Chondrocyte (in vitro differentiated cells): ENCODE measurements at regions not wholly inside any gene's neighbourhood (a gene's known extent, or its start where the extent isn't known, plus 50 kb on each side); places are given as distances from the start of the nearest gene placed in this dataset.

Source experiments
- DNase-seq: peaks from one replicate; pipeline ENCODE4 v3.0.0; 2021; ENCODE audit warnings: mixed read lengths, low spot score
- H3K27ac Mint-ChIP-seq: one replicate; pipeline ENCODE4 v1.8.0; 2021; ENCODE audit warnings: mild to moderate bottlenecking, moderate library complexity, mixed read lengths; ENCODE audit not compliant: unreplicated experiment
- H3K27me3 Mint-ChIP-seq: 2 replicates; pipeline ENCODE4 v1.8.0; 2021; ENCODE audit warnings: low read depth, mixed read lengths
- H3K36me3 Mint-ChIP-seq: 2 replicates; pipeline ENCODE4 v1.8.0; 2021; ENCODE audit warnings: low read depth, mixed read lengths
- H3K4me1 Mint-ChIP-seq: 2 replicates; pipeline ENCODE4 v1.8.0; 2021; ENCODE audit warnings: low read depth, mild to moderate bottlenecking, mixed read lengths
- H3K4me3 Mint-ChIP-seq: one replicate; pipeline ENCODE4 v1.8.0; 2021; ENCODE audit warnings: mild to moderate bottlenecking, moderate library complexity, mixed read lengths; ENCODE audit not compliant: unreplicated experiment
- H3K9me3 Mint-ChIP-seq: 2 replicates; pipeline ENCODE4 v1.8.0; 2021; ENCODE audit warnings: low read depth, mixed read lengths
- TF ChIP-seq, protein P1 (sequence below): fragments of 200-600 bp; sonication (generic); IDR thresholded peaks from 2 replicates; pipeline ENCODE4 v1.5.0; 2021; ENCODE audit warnings: antibody characterized with exemption, mild to moderate bottlenecking, moderate library complexity

DNA sequence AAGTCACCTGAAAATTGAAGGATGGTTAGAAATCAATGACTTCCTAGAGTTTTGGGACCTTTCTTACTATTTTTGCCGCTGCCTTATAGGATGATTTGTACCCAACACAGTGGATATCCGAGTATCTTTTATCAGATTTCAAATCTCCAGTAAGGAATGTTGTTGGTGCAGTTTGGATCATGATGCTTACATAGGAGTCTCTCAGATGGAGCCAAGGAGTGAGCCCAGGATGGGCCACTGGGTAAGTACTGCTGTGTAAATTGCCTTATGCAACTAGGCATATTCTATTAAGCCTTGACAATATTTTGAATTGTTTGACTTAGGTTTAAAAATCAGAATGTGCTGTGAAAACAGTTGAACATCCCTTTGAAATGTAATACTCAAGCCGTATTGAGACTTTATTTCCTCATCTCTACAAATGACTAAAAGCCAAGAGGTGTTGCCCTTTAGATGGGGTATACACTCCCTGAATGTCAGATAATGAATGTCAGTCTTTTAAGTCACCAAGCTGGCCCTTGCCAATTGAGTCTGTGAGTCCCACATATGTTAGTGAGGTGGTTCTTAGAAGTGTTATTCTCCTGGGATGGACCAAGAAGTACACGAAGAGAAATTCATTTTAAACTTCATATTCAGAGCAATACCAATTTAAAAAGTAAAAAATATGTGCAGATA, 271.8 kb upstream of the CTNND2 start:
- TF ChIP-seq, protein P1, sequence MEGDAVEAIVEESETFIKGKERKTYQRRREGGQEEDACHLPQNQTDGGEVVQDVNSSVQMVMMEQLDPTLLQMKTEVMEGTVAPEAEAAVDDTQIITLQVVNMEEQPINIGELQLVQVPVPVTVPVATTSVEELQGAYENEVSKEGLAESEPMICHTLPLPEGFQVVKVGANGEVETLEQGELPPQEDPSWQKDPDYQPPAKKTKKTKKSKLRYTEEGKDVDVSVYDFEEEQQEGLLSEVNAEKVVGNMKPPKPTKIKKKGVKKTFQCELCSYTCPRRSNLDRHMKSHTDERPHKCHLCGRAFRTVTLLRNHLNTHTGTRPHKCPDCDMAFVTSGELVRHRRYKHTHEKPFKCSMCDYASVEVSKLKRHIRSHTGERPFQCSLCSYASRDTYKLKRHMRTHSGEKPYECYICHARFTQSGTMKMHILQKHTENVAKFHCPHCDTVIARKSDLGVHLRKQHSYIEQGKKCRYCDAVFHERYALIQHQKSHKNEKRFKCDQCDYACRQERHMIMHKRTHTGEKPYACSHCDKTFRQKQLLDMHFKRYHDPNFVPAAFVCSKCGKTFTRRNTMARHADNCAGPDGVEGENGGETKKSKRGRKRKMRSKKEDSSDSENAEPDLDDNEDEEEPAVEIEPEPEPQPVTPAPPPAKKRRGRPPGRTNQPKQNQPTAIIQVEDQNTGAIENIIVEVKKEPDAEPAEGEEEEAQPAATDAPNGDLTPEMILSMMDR = no peak

GRCh38 chr5:12174734-12175133, 270.5 kb upstream of the CTNND2 start:
- no peak overlapping the region for H3K27ac Mint-ChIP-seq
- no peaks in the 10 kb centered on the region for H3K9me3 Mint-ChIP-seq
- H3K4me1 Mint-ChIP-seq = no peaks in the 10 kb centered on the region
- H3K27me3 Mint-ChIP-seq = peaks cover 1% of the 10 kb centered on the region
- TF ChIP-seq, protein P1 = no peak
- H3K4me3 Mint-ChIP-seq = no peak overlapping the region
- no peaks in the 10 kb centered on the region for H3K36me3 Mint-ChIP-seq
- no peak for DNase-seq

More for the DNA sequence above, 271.8 kb upstream of the CTNND2 start:
- Mint-ChIP-seq H3K4me3 (no peak overlapping the region), H3K27ac (no peak overlapping the region), H3K36me3 (no peaks in the 10 kb centered on the region), H3K4me1 (no peaks in the 10 kb centered on the region), H3K9me3 (no peaks in the 10 kb centered on the region), H3K27me3 (peaks cover 1% of the 10 kb centered on the region)
- DNase-seq = no peak

- Mint-ChIP-seq H3K27ac (no peak overlapping the region), H3K4me3 (no peak overlapping the region), H3K36me3 (no peaks in the 10 kb centered on the region), H3K9me3 (no peaks in the 10 kb centered on the region), H3K27me3 (peaks cover 1% of the 10 kb centered on the region), H3K4me1 (no peaks in the 10 kb centered on the region)
- DNase-seq = no peak
- TF ChIP-seq, protein P1 = no peak
Measured at GRCh38 chr5:12169536-12169935, 265.3 kb upstream of the CTNND2 start.

DNA sequence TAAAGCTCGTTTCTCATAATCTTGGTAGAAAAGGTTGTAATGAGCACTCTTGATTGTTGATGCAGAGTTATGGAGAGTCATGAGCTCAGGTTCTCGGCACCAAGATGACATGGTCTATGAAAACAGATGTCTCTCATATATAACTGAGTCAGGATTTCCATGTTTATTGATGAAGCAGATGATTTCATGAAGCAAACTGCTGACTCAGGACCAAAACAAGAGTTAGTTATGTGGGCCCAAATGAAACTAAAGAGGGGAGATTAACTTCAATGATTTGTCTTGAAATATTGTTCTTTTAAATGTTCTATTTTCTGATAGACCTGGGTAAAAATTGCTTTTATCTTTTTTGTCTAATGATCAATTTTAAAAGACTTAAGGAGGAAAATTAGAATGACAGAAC, 258.6 kb upstream of the CTNND2 start:
- DNase-seq = no peak
- H3K36me3 Mint-ChIP-seq = no peaks in the 10 kb centered on the region
- no peaks in the 10 kb centered on the region for H3K27me3 Mint-ChIP-seq
- H3K9me3 Mint-ChIP-seq = peaks cover 9% of the 10 kb centered on the region
- TF ChIP-seq, protein P1 = no peak
- H3K27ac Mint-ChIP-seq = no peak overlapping the region
- H3K4me3 Mint-ChIP-seq = no peak overlapping the region
- H3K4me1 Mint-ChIP-seq = no peaks in the 10 kb centered on the region

- H3K9me3 Mint-ChIP-seq = peaks cover 12% of the 10 kb centered on the region
- H3K4me3 Mint-ChIP-seq = no peak overlapping the region
- no peak for DNase-seq
- H3K4me1 Mint-ChIP-seq = no peaks in the 10 kb centered on the region
- H3K36me3 Mint-ChIP-seq = peaks cover 1% of the 10 kb centered on the region
- no peaks in the 10 kb centered on the region for H3K27me3 Mint-ChIP-seq
- TF ChIP-seq, protein P1 = no peak
- no peak overlapping the region for H3K27ac Mint-ChIP-seq
Measured at GRCh38 chr5:12147513-12147912, 243.3 kb upstream of the CTNND2 start.
